ENCODE measurements at regions not wholly inside any gene's neighbourhood (a gene's known extent, or its start where the extent isn't known, plus 50 kb on each side); places are given as distances from the start of the nearest gene placed in this dataset.
A peak's percentile ranks its signal among the peaks of the same experiment; 100 is the strongest.

DNA sequence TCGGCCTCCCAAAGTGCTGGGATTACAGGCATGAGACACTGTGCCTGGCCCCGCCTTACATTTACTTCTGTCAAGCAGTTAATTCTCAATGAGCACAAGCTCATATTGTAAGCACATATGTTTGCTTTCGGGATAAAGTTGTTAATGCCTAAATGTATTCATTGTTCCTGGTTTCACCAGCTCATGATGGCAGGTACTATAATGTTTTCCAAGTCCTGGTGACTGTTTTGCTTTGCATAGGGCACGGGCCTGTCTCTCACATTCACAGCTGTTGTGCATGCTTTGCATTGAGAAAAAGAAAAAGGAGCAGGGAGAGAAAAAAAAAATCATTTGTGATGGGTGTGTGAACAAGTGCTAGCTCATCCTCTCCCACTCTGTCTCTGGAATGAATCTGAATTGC is 661.2 kb upstream of the TENM3 start:
- DNase-seq (ENCODE audit: extremely low read depth, insufficient read length) = no peak
- no peak overlapping the region for H3K4me3 ChIP-seq (replicated peaks; ENCODE audit: low read depth, low read length)
- H3K27me3 ChIP-seq (replicated peaks; ENCODE audit: control insufficient read depth, insufficient read depth, low read length) = no peaks in the 10 kb centered on the region
- TF ChIP-seq, protein P1, sequence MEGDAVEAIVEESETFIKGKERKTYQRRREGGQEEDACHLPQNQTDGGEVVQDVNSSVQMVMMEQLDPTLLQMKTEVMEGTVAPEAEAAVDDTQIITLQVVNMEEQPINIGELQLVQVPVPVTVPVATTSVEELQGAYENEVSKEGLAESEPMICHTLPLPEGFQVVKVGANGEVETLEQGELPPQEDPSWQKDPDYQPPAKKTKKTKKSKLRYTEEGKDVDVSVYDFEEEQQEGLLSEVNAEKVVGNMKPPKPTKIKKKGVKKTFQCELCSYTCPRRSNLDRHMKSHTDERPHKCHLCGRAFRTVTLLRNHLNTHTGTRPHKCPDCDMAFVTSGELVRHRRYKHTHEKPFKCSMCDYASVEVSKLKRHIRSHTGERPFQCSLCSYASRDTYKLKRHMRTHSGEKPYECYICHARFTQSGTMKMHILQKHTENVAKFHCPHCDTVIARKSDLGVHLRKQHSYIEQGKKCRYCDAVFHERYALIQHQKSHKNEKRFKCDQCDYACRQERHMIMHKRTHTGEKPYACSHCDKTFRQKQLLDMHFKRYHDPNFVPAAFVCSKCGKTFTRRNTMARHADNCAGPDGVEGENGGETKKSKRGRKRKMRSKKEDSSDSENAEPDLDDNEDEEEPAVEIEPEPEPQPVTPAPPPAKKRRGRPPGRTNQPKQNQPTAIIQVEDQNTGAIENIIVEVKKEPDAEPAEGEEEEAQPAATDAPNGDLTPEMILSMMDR (IDR thresholded peaks at IDR 0.05; ENCODE audit: insufficient read depth, low read length, poor library complexity, severe bottlenecking) = no peak
- no peaks in the 10 kb centered on the region for H3K36me3 ChIP-seq (ENCODE audit: control insufficient read depth, insufficient read depth, low read length)

DNA sequence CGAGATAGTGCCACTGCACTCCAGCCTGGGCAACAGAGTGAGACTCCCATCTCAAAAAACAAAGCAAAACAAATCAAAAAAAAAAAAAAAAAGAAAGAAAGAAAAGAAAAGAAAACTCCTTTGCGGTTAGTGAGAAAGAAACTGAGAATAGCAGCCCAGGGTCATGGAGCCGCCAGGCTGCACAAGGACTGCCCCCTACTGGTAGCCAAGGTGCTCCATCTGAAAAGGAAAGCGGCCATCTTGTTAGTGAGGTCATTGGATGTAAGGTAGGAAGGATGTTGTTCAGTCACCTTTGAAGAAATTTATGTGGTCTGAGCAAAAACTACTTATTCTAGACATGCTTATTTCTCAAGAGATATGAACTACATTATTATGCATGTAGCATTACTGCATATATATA is 660.6 kb upstream of the TENM3 start:
- TF ChIP-seq, protein P1 (IDR thresholded peaks at IDR 0.05; ENCODE audit: insufficient read depth, low read length, poor library complexity, severe bottlenecking) = peak; percentile 5
- DNase-seq (ENCODE audit: extremely low read depth, insufficient read length) = no peak
- no peaks in the 10 kb centered on the region for H3K36me3 ChIP-seq (ENCODE audit: control insufficient read depth, insufficient read depth, low read length)
- H3K4me3 ChIP-seq (replicated peaks; ENCODE audit: low read depth, low read length) = no peak overlapping the region
- H3K27me3 ChIP-seq (replicated peaks; ENCODE audit: control insufficient read depth, insufficient read depth, low read length) = no peaks in the 10 kb centered on the region

DNA sequence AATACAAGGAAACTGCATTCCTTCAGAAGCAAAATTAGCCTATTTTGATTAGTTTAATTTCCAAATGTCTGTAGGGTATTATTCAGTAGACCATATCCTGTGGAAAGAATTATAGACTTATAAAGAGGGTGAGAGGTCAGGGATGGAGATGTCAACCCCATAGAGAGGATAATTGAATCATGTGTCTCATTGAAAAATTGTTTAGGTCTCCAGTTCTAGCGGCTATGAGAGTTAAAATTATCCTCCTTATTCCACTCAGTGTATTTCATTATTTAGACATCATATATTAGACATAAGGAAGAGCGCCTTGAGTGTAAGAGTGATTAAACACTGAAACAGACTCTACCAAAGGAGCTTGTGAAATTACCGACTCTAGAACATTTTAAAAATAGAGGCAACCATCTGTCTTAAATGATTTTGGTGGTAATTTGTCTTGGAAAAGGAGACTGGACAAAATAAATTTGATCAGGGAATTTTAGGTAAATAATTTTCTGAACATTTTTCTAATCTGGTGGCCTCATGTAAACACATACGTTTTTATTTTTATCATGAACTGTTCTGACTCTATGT is 654.4 kb upstream of the TENM3 start:
- DNase-seq (ENCODE audit: extremely low read depth, insufficient read length) = no peak
- Histone ChIP-seq H3K27me3 (replicated peaks; ENCODE audit: control insufficient read depth, insufficient read depth, low read length) (no peaks in the 10 kb centered on the region), H3K36me3 (ENCODE audit: control insufficient read depth, insufficient read depth, low read length) (no peaks in the 10 kb centered on the region), H3K4me3 (replicated peaks; ENCODE audit: low read depth, low read length) (no peak overlapping the region)
- TF ChIP-seq, protein P1 (IDR thresholded peaks at IDR 0.05; ENCODE audit: insufficient read depth, low read length, poor library complexity, severe bottlenecking) = no peak

DNA sequence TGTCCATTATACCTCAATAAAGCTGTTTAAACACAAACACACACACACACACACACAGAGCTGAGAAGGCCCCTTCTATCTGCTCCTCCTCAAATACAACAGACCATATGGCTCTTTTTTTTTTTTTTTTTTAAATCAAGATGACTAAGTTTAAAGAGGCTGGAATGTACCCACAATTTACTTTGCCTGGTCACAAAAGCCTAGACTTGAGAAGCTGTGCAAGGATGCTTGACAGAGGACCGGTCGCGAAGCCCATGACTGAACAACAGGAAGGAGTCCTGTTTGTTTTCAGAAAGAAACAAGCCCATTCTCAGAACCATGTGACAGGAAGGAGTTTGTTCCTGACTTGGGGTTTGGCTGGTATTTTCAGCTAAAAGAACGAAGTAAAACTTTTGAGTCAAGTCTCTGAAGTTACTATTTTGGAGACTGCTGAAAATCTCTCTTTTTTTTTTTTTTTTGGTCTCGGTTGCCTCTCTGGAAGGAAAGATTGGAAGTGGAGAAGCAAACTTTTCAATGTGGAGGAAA is 650.9 kb upstream of the TENM3 start:
- H3K36me3 ChIP-seq (ENCODE audit: control insufficient read depth, insufficient read depth, low read length) = no peaks in the 10 kb centered on the region
- no peak overlapping the region for H3K4me3 ChIP-seq (replicated peaks; ENCODE audit: low read depth, low read length)

DNA sequence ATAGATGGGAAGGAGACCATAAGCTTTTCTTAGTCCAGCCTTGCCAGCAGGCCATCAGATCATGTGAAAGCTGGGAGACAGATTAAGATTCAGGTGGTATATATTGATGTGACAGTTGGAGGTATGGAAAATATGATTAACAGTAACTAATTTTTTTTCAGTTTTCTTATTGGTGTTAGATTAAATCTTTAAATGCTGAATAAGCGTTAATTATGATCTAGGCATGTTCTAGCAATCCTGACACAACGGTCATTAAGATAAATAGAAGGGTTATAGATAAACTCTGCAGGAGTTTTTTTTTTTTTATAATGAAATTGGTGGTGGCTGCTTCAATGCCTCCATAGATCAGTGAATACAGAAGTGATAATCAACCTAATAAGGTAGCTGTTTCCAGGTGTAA is 649.5 kb upstream of the TENM3 start:
- no peaks in the 10 kb centered on the region for H3K27me3 ChIP-seq (replicated peaks; ENCODE audit: control insufficient read depth, insufficient read depth, low read length)
- H3K36me3 ChIP-seq (ENCODE audit: control insufficient read depth, insufficient read depth, low read length) = no peaks in the 10 kb centered on the region
- TF ChIP-seq, protein P1 (IDR thresholded peaks at IDR 0.05; ENCODE audit: insufficient read depth, low read length, poor library complexity, severe bottlenecking) = no peak
- no peak overlapping the region for H3K4me3 ChIP-seq (replicated peaks; ENCODE audit: low read depth, low read length)
- DNase-seq (ENCODE audit: extremely low read depth, insufficient read length) = no peak

More for the DNA sequence above, 650.9 kb upstream of the TENM3 start:
- no peak for DNase-seq (ENCODE audit: extremely low read depth, insufficient read length)
- TF ChIP-seq, protein P1 (IDR thresholded peaks at IDR 0.05; ENCODE audit: insufficient read depth, low read length, poor library complexity, severe bottlenecking) = no peak
- no peaks in the 10 kb centered on the region for H3K27me3 ChIP-seq (replicated peaks; ENCODE audit: control insufficient read depth, insufficient read depth, low read length)

GRCh38 chr4:181594188-181594587 is 649.0 kb upstream of the TENM3 start:
- H3K4me3 ChIP-seq (replicated peaks; ENCODE audit: low read depth, low read length) = no peak overlapping the region
- no peak for DNase-seq (ENCODE audit: extremely low read depth, insufficient read length)
- no peaks in the 10 kb centered on the region for H3K36me3 ChIP-seq (ENCODE audit: control insufficient read depth, insufficient read depth, low read length)
- H3K27me3 ChIP-seq (replicated peaks; ENCODE audit: control insufficient read depth, insufficient read depth, low read length) = no peaks in the 10 kb centered on the region
- TF ChIP-seq, protein P1 (IDR thresholded peaks at IDR 0.05; ENCODE audit: insufficient read depth, low read length, poor library complexity, severe bottlenecking) = no peak
